ENCODE measurements at regions not wholly inside any gene's neighbourhood (a gene's known extent, or its start where the extent isn't known, plus 50 kb on each side); places are given as distances from the start of the nearest gene placed in this dataset.
A peak's percentile ranks its signal among the peaks of the same experiment; 100 is the strongest.

DNA sequence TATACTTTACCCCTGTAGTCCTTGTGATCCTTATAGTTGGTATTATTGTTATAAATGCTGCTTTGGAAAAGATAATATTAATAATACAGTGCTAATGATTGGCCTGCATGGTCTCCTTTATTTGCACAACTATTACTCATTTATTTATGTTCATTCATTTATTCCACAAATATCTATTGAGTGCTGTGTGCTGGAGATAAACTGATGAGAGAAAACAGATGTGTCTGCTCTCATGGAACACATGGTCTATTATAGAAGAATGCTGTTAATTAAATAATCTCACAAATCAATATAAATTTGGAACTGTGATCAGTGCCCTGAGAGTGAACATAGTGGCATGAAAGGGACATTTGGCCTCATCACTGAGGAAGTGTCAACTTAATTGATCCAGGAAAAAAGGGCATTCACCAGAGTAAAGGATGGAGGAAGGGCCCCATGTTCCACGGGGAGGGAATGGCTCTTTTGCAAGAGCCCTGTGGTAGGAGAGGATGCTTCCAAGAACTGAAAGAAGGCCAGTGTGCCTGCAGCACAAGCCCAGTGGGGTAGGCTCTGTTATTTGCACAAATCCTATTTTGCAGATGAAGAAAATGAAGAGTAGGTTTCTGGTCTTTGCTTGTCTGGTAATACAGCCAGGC lies 91.5 kb upstream of the STK39 start:
- DNase-seq (ENCODE audit: low read depth in 2 of 2), result no peak

GRCh38 chr2:168340931-168341330 lies 93.5 kb upstream of the STK39 start:
- DNase-seq (ENCODE audit: low read depth in 2 of 2), result no peak

DNA sequence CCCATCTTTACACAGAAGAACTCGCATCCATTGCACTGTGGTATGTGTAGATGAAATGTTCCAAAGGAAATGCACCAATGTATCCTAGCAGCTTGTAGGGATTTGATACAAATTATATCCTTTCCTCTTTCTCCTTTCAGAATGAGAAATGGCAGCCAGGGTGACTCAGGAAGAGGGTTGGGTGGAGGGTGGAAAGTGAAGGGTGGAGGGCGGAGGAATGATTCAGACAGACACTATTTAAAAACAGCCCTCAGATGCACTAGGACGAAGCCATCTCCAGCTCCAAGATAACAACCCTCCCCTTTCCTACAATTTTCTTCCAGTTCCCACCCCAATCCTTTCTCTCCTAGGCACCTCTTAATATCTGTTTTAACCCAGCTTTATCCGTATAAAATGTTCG lies 96.2 kb upstream of the STK39 start:
- no peak for DNase-seq (ENCODE audit: low read depth in 2 of 2)

- DNase-seq (ENCODE audit: low read depth in 2 of 2), result no peak
Observed at GRCh38 chr2:168344706-168345105, 97.3 kb upstream of the STK39 start.

- DNase-seq (ENCODE audit: low read depth in 2 of 2), result no peak
Observed at GRCh38 chr2:168345601-168346000, 98.2 kb upstream of the STK39 start.

DNA sequence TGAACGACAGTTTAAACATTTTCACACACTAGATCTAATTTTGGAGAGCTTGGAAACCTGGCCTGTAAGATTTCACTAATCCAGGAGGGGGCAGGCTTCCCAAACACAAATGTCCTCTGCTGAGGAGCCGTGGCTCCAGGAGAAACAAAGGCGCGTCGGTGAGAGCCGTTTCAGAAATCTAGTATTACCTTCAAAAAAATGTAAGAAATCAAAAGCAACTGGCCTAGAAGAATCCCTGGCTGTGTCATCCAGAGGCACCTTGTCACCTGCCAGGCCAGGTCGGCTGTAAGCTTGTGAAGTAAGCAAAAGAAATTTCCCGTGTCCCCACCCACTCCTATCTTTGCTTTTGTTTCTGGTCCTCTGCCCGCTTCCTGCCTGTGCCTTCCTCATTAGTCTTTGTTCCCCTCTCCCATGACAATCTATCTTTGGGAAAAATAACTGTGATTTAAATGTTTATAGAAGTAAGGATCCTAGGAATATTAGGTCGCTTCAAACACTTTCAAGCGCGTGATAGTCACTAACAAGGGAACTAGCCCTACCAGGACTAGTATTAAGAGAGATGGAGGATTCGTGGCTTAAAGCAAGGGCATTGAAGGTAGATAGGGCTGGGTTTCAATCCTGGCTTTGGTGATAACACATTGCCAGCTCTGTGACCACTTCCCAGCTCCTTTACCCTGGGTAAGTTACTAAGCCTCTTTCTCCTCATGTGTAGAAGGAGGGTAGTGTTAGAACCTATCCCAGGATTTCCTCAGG lies 99.5 kb upstream of the STK39 start:
- DNase-seq (ENCODE audit: low read depth in 2 of 2), result peak; percentile 27 to 48

- no peak for DNase-seq (ENCODE audit: low read depth in 2 of 2)
Observed at GRCh38 chr2:168348076-168348475, 100.7 kb upstream of the STK39 start.

DNA sequence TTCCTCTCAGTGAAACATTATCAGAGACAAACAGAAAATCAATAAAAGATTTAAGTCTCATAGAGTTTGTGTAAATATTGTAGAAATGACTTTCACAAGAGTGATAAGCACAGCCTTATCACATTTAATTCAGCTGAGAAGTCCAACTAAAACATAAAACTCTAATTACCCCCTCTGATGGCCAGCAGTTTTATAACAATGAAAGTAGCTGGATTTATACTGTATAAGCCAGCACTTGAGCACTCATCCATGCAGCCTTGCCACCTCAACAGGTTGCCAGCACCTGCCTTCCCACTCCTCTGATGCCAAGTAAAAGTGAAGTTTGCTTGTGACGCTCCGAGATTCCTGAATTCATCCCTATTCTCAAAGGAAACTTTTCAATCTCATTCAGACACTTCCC lies 103.0 kb upstream of the STK39 start:
- DNase-seq (ENCODE audit: low read depth in 2 of 2), result no peak

- DNase-seq (ENCODE audit: low read depth in 2 of 2), result no peak
Observed at GRCh38 chr2:168353251-168353650, 102.8 kb upstream of the CERS6 start.

DNA sequence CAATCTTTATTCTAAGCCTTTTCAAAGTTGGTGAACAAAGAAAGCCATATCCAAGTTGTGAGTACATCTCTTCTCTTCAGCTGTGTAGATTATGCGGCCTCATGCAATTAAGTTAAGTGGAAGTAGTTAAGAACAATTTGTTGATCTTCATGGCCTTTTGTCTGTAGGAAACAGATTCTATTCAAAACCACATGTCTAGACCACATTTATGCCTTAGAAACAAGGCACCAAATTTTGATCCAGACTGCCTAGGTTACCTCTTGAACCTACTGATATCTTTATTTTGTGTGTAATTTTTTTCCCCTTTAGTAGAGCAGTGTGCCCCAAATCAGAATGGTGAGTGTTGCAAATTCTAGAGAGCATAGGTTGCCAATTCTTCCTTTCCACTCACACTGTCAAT lies 101.6 kb upstream of the CERS6 start:
- DNase-seq (ENCODE audit: low read depth in 2 of 2), result no peak

- DNase-seq (ENCODE audit: low read depth in 2 of 2), result no peak
Observed at GRCh38 chr2:168355121-168355520, 101.0 kb upstream of the CERS6 start.

DNA sequence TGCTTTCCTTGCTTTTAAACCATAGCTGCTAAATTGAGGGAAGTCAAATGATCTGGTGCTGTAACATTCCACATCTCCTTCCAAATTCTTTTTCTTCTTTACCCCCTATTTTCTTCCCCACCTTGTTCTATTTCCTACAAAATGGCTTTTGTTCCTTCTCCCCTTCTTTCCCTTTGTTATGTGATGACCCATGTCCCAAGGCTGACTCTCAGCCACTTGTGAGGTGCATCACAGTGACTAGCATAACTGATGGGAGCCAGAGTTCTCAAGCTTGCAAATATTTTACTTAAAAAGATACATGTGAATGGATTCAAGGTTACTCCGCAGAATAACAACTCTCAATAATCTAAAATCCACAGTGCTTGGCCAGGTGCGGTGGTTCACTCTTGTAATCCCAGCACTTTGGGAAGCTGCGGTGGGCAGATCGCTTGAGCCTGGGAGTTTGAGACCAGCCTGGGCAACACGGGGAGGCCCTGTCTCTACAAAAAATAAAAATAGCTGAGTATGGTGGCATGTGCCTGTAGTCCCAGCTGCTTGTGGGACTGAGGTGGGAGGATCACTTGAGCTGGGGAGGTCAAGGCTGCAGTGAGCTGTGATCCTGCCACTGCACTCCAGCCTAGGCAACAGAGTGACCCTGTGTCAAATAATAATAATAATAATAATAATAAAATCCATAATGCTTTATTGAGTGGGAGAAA lies 100.1 kb upstream of the CERS6 start:
- no peak for DNase-seq (ENCODE audit: low read depth in 2 of 2)

GRCh38 chr2:168356477-168356835 lies 99.6 kb upstream of the CERS6 start:
- DNase-seq (ENCODE audit: low read depth in 2 of 2), result no peak

DNA sequence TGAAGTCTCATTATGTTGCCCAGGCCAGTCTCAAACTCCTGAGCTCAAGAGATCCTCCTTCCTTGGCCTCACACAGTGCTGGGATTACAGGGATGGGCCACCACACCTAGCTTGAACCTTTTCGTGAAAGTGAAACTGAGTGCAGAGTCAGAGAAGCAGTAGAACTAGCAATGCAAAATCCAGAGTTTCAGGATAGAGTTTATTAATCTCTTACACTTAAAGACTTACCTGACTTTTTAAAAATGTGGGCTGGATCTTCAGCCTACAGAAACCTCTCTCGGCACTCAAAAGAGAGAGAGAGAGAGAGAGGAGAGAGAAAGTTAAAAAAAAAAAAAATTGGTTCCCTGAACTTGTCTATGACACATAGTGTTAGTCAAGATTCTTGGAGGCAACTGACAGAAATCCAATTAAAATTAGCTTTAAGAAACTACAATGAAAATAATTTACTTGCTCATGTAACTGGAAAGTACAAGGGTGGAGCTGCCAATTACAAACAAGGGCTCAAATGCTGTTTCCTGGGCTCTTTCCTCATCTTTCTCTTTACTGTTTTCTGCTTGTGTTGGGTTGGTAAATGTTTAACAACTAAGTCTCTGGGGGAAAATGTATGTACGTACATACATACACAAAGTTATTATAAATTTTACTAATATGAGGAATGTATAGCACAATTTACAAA lies 98.1 kb upstream of the CERS6 start:
- no peak for DNase-seq (ENCODE audit: low read depth in 2 of 2)

DNA sequence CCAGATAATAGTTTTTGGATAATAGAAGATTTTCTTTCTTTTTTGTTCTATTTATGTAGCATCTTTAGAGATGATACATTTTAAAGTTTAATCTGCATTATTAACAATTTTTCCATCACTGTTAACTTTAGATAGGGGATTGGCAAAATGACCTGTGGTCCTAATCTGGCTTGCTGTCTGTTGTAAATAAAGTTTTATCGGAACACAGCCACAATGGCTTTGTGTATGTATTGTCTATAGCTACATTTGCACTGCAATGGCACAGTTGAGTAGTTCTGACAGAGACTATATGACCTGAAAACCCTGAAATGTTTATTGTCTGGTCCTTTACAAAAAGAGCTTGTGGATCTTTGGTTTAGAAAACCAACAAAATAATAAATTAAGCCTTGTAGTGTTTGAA lies 97.0 kb upstream of the CERS6 start:
- no peak for DNase-seq (ENCODE audit: low read depth in 2 of 2)

DNA sequence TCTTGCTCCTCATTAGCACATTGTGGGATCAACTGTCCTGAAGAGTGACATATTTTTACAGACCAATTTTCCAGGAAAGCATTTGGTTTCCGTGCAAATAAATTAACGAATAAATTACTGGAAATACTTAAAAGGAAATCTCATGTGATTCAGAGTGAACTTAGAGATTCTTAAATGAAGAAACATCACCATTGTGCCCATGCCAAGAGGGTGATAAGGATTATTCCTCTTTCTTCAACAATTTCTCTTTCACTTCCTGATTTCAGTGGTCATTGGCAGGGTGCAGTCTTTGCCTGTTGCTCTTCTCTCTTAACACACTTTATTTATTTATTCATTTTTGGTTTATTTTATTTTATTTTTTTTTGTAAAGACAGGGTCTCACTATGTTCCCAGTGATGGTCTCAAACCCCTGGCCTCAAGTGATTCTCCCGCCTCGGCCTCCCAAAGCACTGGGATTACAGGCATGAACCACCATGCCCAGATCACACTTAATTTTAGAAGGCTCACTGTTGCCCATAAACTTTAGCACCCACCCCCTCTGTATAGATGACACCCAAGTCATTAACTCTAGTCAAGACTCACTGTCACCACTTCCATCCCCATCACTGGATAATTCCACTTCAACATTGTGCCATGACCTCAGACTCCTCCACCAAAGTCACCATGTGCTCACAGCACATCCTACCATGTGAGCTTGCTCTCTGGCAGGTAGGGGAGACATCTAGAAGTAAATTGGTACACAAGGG lies 92.6 kb upstream of the CERS6 start:
- DNase-seq (ENCODE audit: low read depth in 2 of 2), result no peak

GRCh38 chr2:168365094-168365621 lies 90.9 kb upstream of the CERS6 start:
- DNase-seq (ENCODE audit: low read depth in 2 of 2), result no peak

GRCh38 chr2:168369031-168369430 lies 87.0 kb upstream of the CERS6 start:
- no peak for DNase-seq (ENCODE audit: low read depth in 2 of 2)

DNA sequence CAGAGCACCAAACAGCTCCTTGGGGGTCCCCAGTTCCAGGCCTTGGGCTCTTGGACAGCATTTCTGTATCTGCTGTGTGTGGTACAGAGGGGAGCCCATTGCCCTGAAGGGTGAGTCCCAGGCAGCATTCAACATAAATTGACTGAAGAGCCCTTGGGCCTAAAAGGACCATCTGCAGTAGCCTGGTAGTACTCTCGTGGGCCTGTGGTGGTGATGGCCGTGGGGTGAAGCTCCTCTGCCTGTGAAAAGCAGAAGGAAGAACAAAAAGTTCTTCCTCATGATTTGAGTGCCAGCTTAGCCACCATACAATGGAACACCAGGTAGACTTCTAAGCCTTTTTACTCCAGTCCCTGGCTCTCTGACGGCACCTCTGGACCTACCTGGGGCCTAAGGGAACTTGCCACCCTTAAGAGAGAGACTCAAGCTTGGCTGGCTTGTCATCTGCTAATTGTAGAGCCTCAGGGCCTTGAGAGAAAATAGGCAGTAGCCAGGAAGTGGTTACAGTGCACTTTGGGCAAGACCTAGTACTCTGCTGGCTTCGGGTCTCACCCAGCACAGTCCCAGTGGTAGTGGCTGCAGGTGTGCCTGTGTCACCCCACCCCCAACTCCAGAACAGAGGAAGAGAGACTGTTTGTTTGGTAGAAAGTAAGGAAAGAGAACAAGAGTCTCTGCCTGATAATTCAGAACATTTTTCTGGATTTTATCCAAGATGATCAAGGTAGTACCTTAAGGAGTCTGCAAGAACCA lies 84.6 kb upstream of the CERS6 start:
- no peak for DNase-seq (ENCODE audit: low read depth in 2 of 2)

GRCh38 chr2:168373468-168373867 lies 82.6 kb upstream of the CERS6 start:
- no peak for DNase-seq (ENCODE audit: low read depth in 2 of 2)
